Neural cell (in vitro differentiated cells): ENCODE measurements at regions not wholly inside any gene's neighbourhood (a gene's known extent, or its start where the extent isn't known, plus 50 kb on each side); places are given as distances from the start of the nearest gene placed in this dataset.

Experiments
- H2AFZ ChIP-seq: fragments of 200-600, 300-800 bp; sonication (generic), shearing (Covaris generic); 2 replicates; pipeline ENCODE4 v1.6.0; 2014; ENCODE audit warnings: low read depth, mild to moderate bottlenecking, antibody characterized with exemption, low read length, moderate library complexity
- H3F3A ChIP-seq: fragments of 200-600 bp; shearing (Covaris generic); 2 replicates; pipeline ENCODE4 v1.6.1; 2016; ENCODE audit warnings: mild to moderate bottlenecking, moderate library complexity, mixed read lengths, antibody characterized with exemption, low read length; ENCODE audit not compliant: insufficient read depth, poor library complexity, severe bottlenecking
- H3K27ac ChIP-seq: fragments of 200-600, 300-800 bp; sonication (generic), shearing (Covaris generic); 2 replicates; pipeline ENCODE4 v1.5.1; 2014; ENCODE audit warnings: mild to moderate bottlenecking, low read length, moderate library complexity
- H3K27me3 ChIP-seq: fragments of 300-800, 200-600 bp; sonication (generic), shearing (Covaris generic); 2 replicates; pipeline ENCODE4 v1.6.0; 2014; ENCODE audit warnings: mild to moderate bottlenecking, low read depth, low read length, moderate library complexity; ENCODE audit not compliant: insufficient read depth
- H3K36me3 ChIP-seq: fragments of 300-800, 200-600 bp; sonication (generic), shearing (Covaris generic); 2 replicates; pipeline ENCODE4 v1.5.1; 2014; ENCODE audit warnings: mild to moderate bottlenecking, antibody characterized with exemption, low read length, moderate library complexity; ENCODE audit not compliant: insufficient read depth
- H3K4me2 ChIP-seq: fragments of 300-800, 200-600 bp; sonication (generic), shearing (Covaris generic); 2 replicates; pipeline ENCODE4 v1.6.0; 2014; ENCODE audit warnings: mild to moderate bottlenecking, low read length
- H3K4me3 ChIP-seq: fragments of 300-800, 200-600 bp; sonication (generic), shearing (Covaris generic); 2 replicates; pipeline ENCODE4 v1.5.1; 2014; ENCODE audit warnings: mild to moderate bottlenecking, low read length, moderate library complexity
- H3K79me2 ChIP-seq: fragments of 200-600 bp; shearing (Covaris generic); replicated peaks from 2 replicates; pipeline ENCODE4 v1.6.0; 2014; ENCODE audit warnings: mild to moderate bottlenecking, low read length, moderate library complexity; ENCODE audit not compliant: insufficient read depth
- H3K9ac ChIP-seq: fragments of 300-800, 200-600 bp; sonication (generic), shearing (Covaris generic); 2 replicates; pipeline ENCODE4 v1.6.1; 2016; ENCODE audit warnings: mild to moderate bottlenecking, low read length, mixed read lengths
- H3K9me2 ChIP-seq: fragments of 200-600 bp; shearing (Covaris generic); 2 replicates; pipeline ENCODE4 v1.6.1; 2016; ENCODE audit warnings: mild to moderate bottlenecking, low read length, mixed read lengths; ENCODE audit not compliant: insufficient read depth
- H3K9me3 ChIP-seq: fragments of 200-600, 300-800 bp; sonication (generic), shearing (Covaris generic); 2 replicates; pipeline ENCODE4 v1.6.1; 2016; ENCODE audit warnings: mild to moderate bottlenecking, mixed run types, low read length, moderate library complexity, mixed read lengths
- H4K20me1 ChIP-seq: fragments of 200-600 bp; shearing (Covaris generic); 2 replicates; pipeline ENCODE4 v1.6.1; 2016; ENCODE audit warnings: mild to moderate bottlenecking, mixed run types; ENCODE audit not compliant: insufficient read depth
- EP300 ChIP-seq: fragments of 450-650 bp; conservative IDR thresholded peaks from 2 replicates; pipeline ENCODE4 v1.6.1; 2014; ENCODE audit warnings: antibody characterized with exemption, mild to moderate bottlenecking, moderate library complexity; ENCODE audit not compliant: poor library complexity, severe bottlenecking
- EZH2 ChIP-seq: fragments of 200-600, 300-800 bp; shearing (Covaris generic), sonication (generic); IDR thresholded peaks from 2 replicates; pipeline ENCODE4 v1.6.1; 2014; ENCODE audit warnings: antibody characterized with exemption, low read length, borderline replicate concordance, mild to moderate bottlenecking; ENCODE audit not compliant: insufficient read depth, poor library complexity, severe bottlenecking
- MXI1 ChIP-seq: fragments of 450-650 bp; conservative IDR thresholded peaks from 2 replicates; pipeline ENCODE4 v1.6.1; 2014; ENCODE audit warnings: antibody characterized with exemption, mild to moderate bottlenecking; ENCODE audit not compliant: poor library complexity, severe bottlenecking
- POLR2AphosphoS5 ChIP-seq: IDR thresholded peaks from 2 replicates; pipeline ENCODE4 v1.6.1; 2012
- RAD21 ChIP-seq: fragments of 450-650 bp; conservative IDR thresholded peaks from 2 replicates; pipeline ENCODE4 v1.6.1; 2014; ENCODE audit warnings: antibody characterized with exemption, mild to moderate bottlenecking, moderate library complexity
- SMC3 ChIP-seq: fragments of 450-650 bp; conservative IDR thresholded peaks from 2 replicates; pipeline ENCODE4 v1.6.1; 2014; ENCODE audit warnings: antibody characterized with exemption, mild to moderate bottlenecking, moderate library complexity; ENCODE audit not compliant: poor library complexity
- TAF1 ChIP-seq: IDR thresholded peaks from 2 replicates; pipeline ENCODE4 v1.6.1; 2012; ENCODE audit warnings: low read depth
- TF ChIP-seq, protein P1 (sequence below): fragments of 450-650 bp; IDR thresholded peaks from 2 replicates; pipeline ENCODE4 v1.5.1; 2014; ENCODE audit warnings: antibody characterized with exemption, mild to moderate bottlenecking, moderate library complexity; ENCODE audit not compliant: poor library complexity, severe bottlenecking
- TF ChIP-seq, protein P2 (sequence below): IDR thresholded peaks from 2 replicates; pipeline ENCODE4 v1.6.1; 2012; ENCODE audit warnings: borderline replicate concordance

DNA sequence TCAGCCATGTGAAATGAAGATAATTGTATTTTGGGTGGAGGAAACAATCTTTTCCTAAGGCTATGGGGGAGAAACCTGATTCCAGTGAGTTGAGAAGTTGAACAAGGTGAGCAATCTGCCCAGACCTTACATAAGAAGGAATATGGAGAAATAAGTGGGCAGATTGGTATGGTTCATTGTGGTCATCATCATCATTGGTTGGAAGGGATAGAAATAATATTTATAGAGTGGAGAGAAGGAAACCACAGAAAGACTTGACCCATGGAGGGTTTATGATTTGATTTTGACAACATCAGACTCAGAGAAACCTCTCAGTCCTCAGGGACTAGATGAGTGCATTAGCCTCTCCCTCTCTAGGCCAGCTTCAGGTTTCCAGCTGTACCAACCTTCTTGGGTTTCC, 177.9 kb upstream of the NEIL3 start:
- no peaks in the 10 kb centered on the region for H3K9me3 ChIP-seq
- H2AFZ ChIP-seq: no peak overlapping the region
- no peak overlapping the region for H3K4me2 ChIP-seq
- H3K9me2 ChIP-seq: no peaks in the 10 kb centered on the region
- H3K9ac ChIP-seq: no peak overlapping the region
- H3K36me3 ChIP-seq: no peaks in the 10 kb centered on the region
- no peak overlapping the region for H3K27ac ChIP-seq
- no peaks in the 10 kb centered on the region for H3F3A ChIP-seq
- H3K79me2 ChIP-seq: no peaks in the 10 kb centered on the region
- no peaks in the 10 kb centered on the region for H4K20me1 ChIP-seq
- H3K4me3 ChIP-seq: no peak overlapping the region
- H3K27me3 ChIP-seq: no peaks in the 10 kb centered on the region
- TF ChIP-seq EZH2: no peak
- TF ChIP-seq, protein P1, sequence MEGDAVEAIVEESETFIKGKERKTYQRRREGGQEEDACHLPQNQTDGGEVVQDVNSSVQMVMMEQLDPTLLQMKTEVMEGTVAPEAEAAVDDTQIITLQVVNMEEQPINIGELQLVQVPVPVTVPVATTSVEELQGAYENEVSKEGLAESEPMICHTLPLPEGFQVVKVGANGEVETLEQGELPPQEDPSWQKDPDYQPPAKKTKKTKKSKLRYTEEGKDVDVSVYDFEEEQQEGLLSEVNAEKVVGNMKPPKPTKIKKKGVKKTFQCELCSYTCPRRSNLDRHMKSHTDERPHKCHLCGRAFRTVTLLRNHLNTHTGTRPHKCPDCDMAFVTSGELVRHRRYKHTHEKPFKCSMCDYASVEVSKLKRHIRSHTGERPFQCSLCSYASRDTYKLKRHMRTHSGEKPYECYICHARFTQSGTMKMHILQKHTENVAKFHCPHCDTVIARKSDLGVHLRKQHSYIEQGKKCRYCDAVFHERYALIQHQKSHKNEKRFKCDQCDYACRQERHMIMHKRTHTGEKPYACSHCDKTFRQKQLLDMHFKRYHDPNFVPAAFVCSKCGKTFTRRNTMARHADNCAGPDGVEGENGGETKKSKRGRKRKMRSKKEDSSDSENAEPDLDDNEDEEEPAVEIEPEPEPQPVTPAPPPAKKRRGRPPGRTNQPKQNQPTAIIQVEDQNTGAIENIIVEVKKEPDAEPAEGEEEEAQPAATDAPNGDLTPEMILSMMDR: no peak
- no peak for TF ChIP-seq SMC3
- TF ChIP-seq TAF1: no peak
- TF ChIP-seq POLR2AphosphoS5: no peak
- no peak for TF ChIP-seq EP300
- no peak for TF ChIP-seq MXI1
- TF ChIP-seq, protein P2, sequence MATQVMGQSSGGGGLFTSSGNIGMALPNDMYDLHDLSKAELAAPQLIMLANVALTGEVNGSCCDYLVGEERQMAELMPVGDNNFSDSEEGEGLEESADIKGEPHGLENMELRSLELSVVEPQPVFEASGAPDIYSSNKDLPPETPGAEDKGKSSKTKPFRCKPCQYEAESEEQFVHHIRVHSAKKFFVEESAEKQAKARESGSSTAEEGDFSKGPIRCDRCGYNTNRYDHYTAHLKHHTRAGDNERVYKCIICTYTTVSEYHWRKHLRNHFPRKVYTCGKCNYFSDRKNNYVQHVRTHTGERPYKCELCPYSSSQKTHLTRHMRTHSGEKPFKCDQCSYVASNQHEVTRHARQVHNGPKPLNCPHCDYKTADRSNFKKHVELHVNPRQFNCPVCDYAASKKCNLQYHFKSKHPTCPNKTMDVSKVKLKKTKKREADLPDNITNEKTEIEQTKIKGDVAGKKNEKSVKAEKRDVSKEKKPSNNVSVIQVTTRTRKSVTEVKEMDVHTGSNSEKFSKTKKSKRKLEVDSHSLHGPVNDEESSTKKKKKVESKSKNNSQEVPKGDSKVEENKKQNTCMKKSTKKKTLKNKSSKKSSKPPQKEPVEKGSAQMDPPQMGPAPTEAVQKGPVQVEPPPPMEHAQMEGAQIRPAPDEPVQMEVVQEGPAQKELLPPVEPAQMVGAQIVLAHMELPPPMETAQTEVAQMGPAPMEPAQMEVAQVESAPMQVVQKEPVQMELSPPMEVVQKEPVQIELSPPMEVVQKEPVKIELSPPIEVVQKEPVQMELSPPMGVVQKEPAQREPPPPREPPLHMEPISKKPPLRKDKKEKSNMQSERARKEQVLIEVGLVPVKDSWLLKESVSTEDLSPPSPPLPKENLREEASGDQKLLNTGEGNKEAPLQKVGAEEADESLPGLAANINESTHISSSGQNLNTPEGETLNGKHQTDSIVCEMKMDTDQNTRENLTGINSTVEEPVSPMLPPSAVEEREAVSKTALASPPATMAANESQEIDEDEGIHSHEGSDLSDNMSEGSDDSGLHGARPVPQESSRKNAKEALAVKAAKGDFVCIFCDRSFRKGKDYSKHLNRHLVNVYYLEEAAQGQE: no peak
- TF ChIP-seq RAD21: no peak

DNA sequence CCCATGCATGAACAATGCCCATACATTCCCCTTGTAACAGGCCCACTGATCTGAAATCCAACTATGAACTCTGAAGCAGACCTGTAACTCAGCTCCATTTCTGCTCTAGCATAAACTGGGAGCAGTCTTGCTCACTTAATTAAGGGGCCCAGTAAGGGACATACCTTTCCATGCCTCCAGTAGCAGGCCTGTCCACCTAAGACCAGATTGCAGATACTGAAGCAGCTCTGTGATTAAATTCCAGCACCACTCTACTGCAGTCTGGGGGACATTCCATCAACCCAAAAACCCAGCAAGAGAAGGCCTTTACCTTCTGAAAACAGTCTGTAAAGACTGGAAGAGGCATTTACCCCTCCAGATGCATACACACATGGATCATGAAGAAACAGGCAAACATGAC, 162.0 kb upstream of the NEIL3 start:
- Histone ChIP-seq H4K20me1 (no peaks in the 10 kb centered on the region), H2AFZ (no peak overlapping the region), H3K4me3 (no peak overlapping the region), H3K9me2 (no peaks in the 10 kb centered on the region), H3K27ac (no peak overlapping the region), H3K4me2 (no peak overlapping the region), H3K9me3 (no peaks in the 10 kb centered on the region), H3F3A (no peaks in the 10 kb centered on the region), H3K36me3 (no peaks in the 10 kb centered on the region), H3K9ac (no peak overlapping the region), H3K27me3 (no peaks in the 10 kb centered on the region), H3K79me2 (no peaks in the 10 kb centered on the region)
- TF ChIP-seq SMC3 (no peak), TAF1 (no peak), POLR2AphosphoS5 (no peak), EZH2 (no peak), EP300 (no peak), RAD21 (no peak), MXI1 (no peak)
- TF ChIP-seq, protein P1: no peak
- TF ChIP-seq, protein P2: no peak
